ENCODE measurements at regions not wholly inside any gene's neighbourhood (a gene's known extent, or its start where the extent isn't known, plus 50 kb on each side); places are given as distances from the start of the nearest gene placed in this dataset.
A peak's percentile ranks its signal among the peaks of the same experiment; 100 is the strongest.

GRCh38 chr17:79339321-79339720 is 264.7 kb downstream of the ENGASE start:
- 17% methylated on average over 1 of the region's 7 CpGs for WGBS (ENCODE audit: insufficient coverage)
- Histone ChIP-seq H3K36me3 (ENCODE audit: control insufficient read depth, insufficient read depth, low read length) (no peaks in the 10 kb centered on the region), H3K27ac (ENCODE audit: low read length) (no peak overlapping the region), H3K4me1 (ENCODE audit: control insufficient read depth, insufficient read depth, low read length) (peaks cover 10% of the 10 kb centered on the region), H3K4me3 (ENCODE audit: low read length) (no peak overlapping the region), H3K9me3 (replicated peaks; ENCODE audit: control insufficient read depth, low read depth, low read length) (no peaks in the 10 kb centered on the region), H3K27me3 (ENCODE audit: control insufficient read depth, insufficient read depth, low read length) (peaks cover 15% of the 10 kb centered on the region)
- DNase-seq, result peak; percentile 5

- peak; percentile 86 for DNase-seq
- no CpG with 5 or more reads among the region's 4 CpGs for WGBS (ENCODE audit: insufficient coverage)
- Histone ChIP-seq H3K27me3 (ENCODE audit: control insufficient read depth, insufficient read depth, low read length) (peaks cover 15% of the 10 kb centered on the region), H3K36me3 (ENCODE audit: control insufficient read depth, insufficient read depth, low read length) (no peaks in the 10 kb centered on the region), H3K4me1 (ENCODE audit: control insufficient read depth, insufficient read depth, low read length) (peaks cover 10% of the 10 kb centered on the region), H3K9me3 (replicated peaks; ENCODE audit: control insufficient read depth, low read depth, low read length) (no peaks in the 10 kb centered on the region), H3K27ac (ENCODE audit: low read length) (peak overlapping the region; percentile 51), H3K4me3 (ENCODE audit: low read length) (no peak overlapping the region)
Observed at GRCh38 chr17:79338604-79339003, 264.0 kb downstream of the ENGASE start.

- Histone ChIP-seq H3K36me3 (ENCODE audit: control insufficient read depth, insufficient read depth, low read length) (no peaks in the 10 kb centered on the region), H3K27ac (ENCODE audit: low read length) (peak overlapping the region; percentile 51), H3K4me3 (ENCODE audit: low read length) (no peak overlapping the region), H3K9me3 (replicated peaks; ENCODE audit: control insufficient read depth, low read depth, low read length) (no peaks in the 10 kb centered on the region), H3K4me1 (ENCODE audit: control insufficient read depth, insufficient read depth, low read length) (peaks cover 10% of the 10 kb centered on the region), H3K27me3 (ENCODE audit: control insufficient read depth, insufficient read depth, low read length) (peaks cover 15% of the 10 kb centered on the region)
- WGBS (ENCODE audit: insufficient coverage), result 29% methylated on average over 7 of the region's 7 CpGs
- DNase-seq, result peak; percentile 26
Observed at GRCh38 chr17:79338152-79338551, 263.5 kb downstream of the ENGASE start.

GRCh38 chr17:79337053-79337452 is 262.4 kb downstream of the ENGASE start:
- Histone ChIP-seq H3K36me3 (ENCODE audit: control insufficient read depth, insufficient read depth, low read length) (no peaks in the 10 kb centered on the region), H3K4me3 (ENCODE audit: low read length) (no peak overlapping the region), H3K27ac (ENCODE audit: low read length) (no peak overlapping the region), H3K9me3 (replicated peaks; ENCODE audit: control insufficient read depth, low read depth, low read length) (no peaks in the 10 kb centered on the region), H3K27me3 (ENCODE audit: control insufficient read depth, insufficient read depth, low read length) (peaks cover 18% of the 10 kb centered on the region), H3K4me1 (ENCODE audit: control insufficient read depth, insufficient read depth, low read length) (peaks cover 10% of the 10 kb centered on the region)
- WGBS (ENCODE audit: insufficient coverage), result 68% methylated on average over 8 of the region's 8 CpGs
- no peak for DNase-seq

- 64% methylated on average over 12 of the region's 12 CpGs for whole genome bisulfite sequencing (ENCODE audit: insufficient coverage)
- H3K4me3 ChIP-seq (ENCODE audit: low read length), result no peak overlapping the region
- DNase-seq, result no peak
- H3K27me3 ChIP-seq (ENCODE audit: control insufficient read depth, insufficient read depth, low read length), result peaks cover 18% of the 10 kb centered on the region
- H3K4me1 ChIP-seq (ENCODE audit: control insufficient read depth, insufficient read depth, low read length), result peaks cover 7% of the 10 kb centered on the region
- no peak overlapping the region for H3K27ac ChIP-seq (ENCODE audit: low read length)
- H3K36me3 ChIP-seq (ENCODE audit: control insufficient read depth, insufficient read depth, low read length), result no peaks in the 10 kb centered on the region
- no peaks in the 10 kb centered on the region for H3K9me3 ChIP-seq (replicated peaks; ENCODE audit: control insufficient read depth, low read depth, low read length)
Observed at GRCh38 chr17:79335456-79335855, 260.8 kb downstream of the ENGASE start.

- WGBS (ENCODE audit: insufficient coverage), result 11% methylated on average over 6 of the region's 9 CpGs
- Histone ChIP-seq H3K27me3 (ENCODE audit: control insufficient read depth, insufficient read depth, low read length) (peaks cover 16% of the 10 kb centered on the region), H3K4me1 (ENCODE audit: control insufficient read depth, insufficient read depth, low read length) (no peaks in the 10 kb centered on the region), H3K27ac (ENCODE audit: low read length) (no peak overlapping the region), H3K9me3 (replicated peaks; ENCODE audit: control insufficient read depth, low read depth, low read length) (no peaks in the 10 kb centered on the region), H3K36me3 (ENCODE audit: control insufficient read depth, insufficient read depth, low read length) (no peaks in the 10 kb centered on the region), H3K4me3 (ENCODE audit: low read length) (no peak overlapping the region)
- DNase-seq, result no peak
Observed at GRCh38 chr17:79332011-79332554, 257.5 kb downstream of the ENGASE start.

- H3K36me3 ChIP-seq (ENCODE audit: control insufficient read depth, insufficient read depth, low read length), result no peaks in the 10 kb centered on the region
- 63% methylated on average over 11 of the region's 11 CpGs for WGBS (ENCODE audit: insufficient coverage)
- no peak overlapping the region for H3K4me3 ChIP-seq (ENCODE audit: low read length)
- H3K27ac ChIP-seq (ENCODE audit: low read length), result no peak overlapping the region
- no peak for DNase-seq
- H3K9me3 ChIP-seq (replicated peaks; ENCODE audit: control insufficient read depth, low read depth, low read length), result no peaks in the 10 kb centered on the region
- H3K27me3 ChIP-seq (ENCODE audit: control insufficient read depth, insufficient read depth, low read length), result peaks cover 16% of the 10 kb centered on the region
- H3K4me1 ChIP-seq (ENCODE audit: control insufficient read depth, insufficient read depth, low read length), result no peaks in the 10 kb centered on the region
Observed at GRCh38 chr17:79331492-79331891, 256.9 kb downstream of the ENGASE start.

GRCh38 chr17:79330696-79331095 is 256.1 kb downstream of the ENGASE start:
- peaks cover 16% of the 10 kb centered on the region for H3K27me3 ChIP-seq (ENCODE audit: control insufficient read depth, insufficient read depth, low read length)
- no peak overlapping the region for H3K4me3 ChIP-seq (ENCODE audit: low read length)
- H3K27ac ChIP-seq (ENCODE audit: low read length), result no peak overlapping the region
- no peaks in the 10 kb centered on the region for H3K36me3 ChIP-seq (ENCODE audit: control insufficient read depth, insufficient read depth, low read length)
- no peaks in the 10 kb centered on the region for H3K4me1 ChIP-seq (ENCODE audit: control insufficient read depth, insufficient read depth, low read length)
- 83% methylated on average over 10 of the region's 11 CpGs for WGBS (ENCODE audit: insufficient coverage)
- no peak for DNase-seq
- no peaks in the 10 kb centered on the region for H3K9me3 ChIP-seq (replicated peaks; ENCODE audit: control insufficient read depth, low read depth, low read length)

GRCh38 chr17:79330229-79330628 is 255.6 kb downstream of the ENGASE start:
- WGBS (ENCODE audit: insufficient coverage), result 80% methylated on average over 1 of the region's 8 CpGs
- peaks cover 16% of the 10 kb centered on the region for H3K27me3 ChIP-seq (ENCODE audit: control insufficient read depth, insufficient read depth, low read length)

GRCh38 chr17:79326814-79327213 is 252.2 kb downstream of the ENGASE start:
- no peak for DNase-seq
- WGBS (ENCODE audit: insufficient coverage), result 70% methylated on average over 1 of the region's 2 CpGs
- Histone ChIP-seq H3K4me3 (ENCODE audit: low read length) (no peak overlapping the region), H3K27ac (ENCODE audit: low read length) (no peak overlapping the region), H3K4me1 (ENCODE audit: control insufficient read depth, insufficient read depth, low read length) (no peaks in the 10 kb centered on the region), H3K27me3 (ENCODE audit: control insufficient read depth, insufficient read depth, low read length) (peaks cover 10% of the 10 kb centered on the region), H3K9me3 (replicated peaks; ENCODE audit: control insufficient read depth, low read depth, low read length) (no peaks in the 10 kb centered on the region), H3K36me3 (ENCODE audit: control insufficient read depth, insufficient read depth, low read length) (no peaks in the 10 kb centered on the region)

More at GRCh38 chr17:79330229-79330628, 255.6 kb downstream of the ENGASE start:
- Histone ChIP-seq H3K4me3 (ENCODE audit: low read length) (no peak overlapping the region), H3K9me3 (replicated peaks; ENCODE audit: control insufficient read depth, low read depth, low read length) (no peaks in the 10 kb centered on the region), H3K4me1 (ENCODE audit: control insufficient read depth, insufficient read depth, low read length) (no peaks in the 10 kb centered on the region), H3K27ac (ENCODE audit: low read length) (no peak overlapping the region), H3K36me3 (ENCODE audit: control insufficient read depth, insufficient read depth, low read length) (no peaks in the 10 kb centered on the region)
- DNase-seq, result no peak

All from muscle of leg (tissue), 3 donors.